ENCODE measurements at regions not wholly inside any gene's neighbourhood (a gene's known extent, or its start where the extent isn't known, plus 50 kb on each side); places are given as distances from the start of the nearest gene placed in this dataset.

GRCh38 chr1:118627435-118627834 is 360.7 kb downstream of the TBX15 start:
- TF ChIP-seq POLR2A (IDR thresholded peaks at IDR 0.05), result no peak
- TF ChIP-seq, protein P1, sequence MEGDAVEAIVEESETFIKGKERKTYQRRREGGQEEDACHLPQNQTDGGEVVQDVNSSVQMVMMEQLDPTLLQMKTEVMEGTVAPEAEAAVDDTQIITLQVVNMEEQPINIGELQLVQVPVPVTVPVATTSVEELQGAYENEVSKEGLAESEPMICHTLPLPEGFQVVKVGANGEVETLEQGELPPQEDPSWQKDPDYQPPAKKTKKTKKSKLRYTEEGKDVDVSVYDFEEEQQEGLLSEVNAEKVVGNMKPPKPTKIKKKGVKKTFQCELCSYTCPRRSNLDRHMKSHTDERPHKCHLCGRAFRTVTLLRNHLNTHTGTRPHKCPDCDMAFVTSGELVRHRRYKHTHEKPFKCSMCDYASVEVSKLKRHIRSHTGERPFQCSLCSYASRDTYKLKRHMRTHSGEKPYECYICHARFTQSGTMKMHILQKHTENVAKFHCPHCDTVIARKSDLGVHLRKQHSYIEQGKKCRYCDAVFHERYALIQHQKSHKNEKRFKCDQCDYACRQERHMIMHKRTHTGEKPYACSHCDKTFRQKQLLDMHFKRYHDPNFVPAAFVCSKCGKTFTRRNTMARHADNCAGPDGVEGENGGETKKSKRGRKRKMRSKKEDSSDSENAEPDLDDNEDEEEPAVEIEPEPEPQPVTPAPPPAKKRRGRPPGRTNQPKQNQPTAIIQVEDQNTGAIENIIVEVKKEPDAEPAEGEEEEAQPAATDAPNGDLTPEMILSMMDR (IDR thresholded peaks at IDR 0.05), result no peak
